HG02571 (cell line): ENCODE measurements at regions not wholly inside any gene's neighbourhood (a gene's known extent, or its start where the extent isn't known, plus 50 kb on each side); places are given as distances from the start of the nearest gene placed in this dataset.

Experiments used
- ATAC-seq: cut with Tn5 transposase; IDR thresholded peaks from one replicate; pipeline ENCODE4 v1.9.1; 2021; ENCODE audit warnings: mild to moderate bottlenecking, moderate library complexity; ENCODE audit not compliant: unreplicated experiment

DNA sequence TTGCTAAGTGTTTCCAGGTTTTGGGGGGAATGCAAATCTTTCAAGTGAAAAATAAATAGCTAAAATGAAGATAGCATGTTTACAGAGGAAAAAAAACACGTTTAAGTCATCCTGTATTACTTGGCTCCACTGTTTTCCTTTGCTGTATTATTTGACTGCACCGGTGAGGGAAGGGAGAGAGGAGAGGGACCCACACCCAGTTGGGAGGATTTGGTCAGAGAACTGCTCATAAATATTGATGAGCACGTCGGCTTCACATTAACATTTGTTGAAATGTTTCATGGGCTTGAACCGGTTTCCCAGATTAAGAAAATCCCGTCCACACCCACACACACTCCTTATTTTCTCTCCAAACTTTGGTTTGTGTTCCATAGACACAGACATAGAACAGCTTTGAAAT lies 493.8 kb upstream of the MGMT start:
- ATAC-seq: no peak

DNA sequence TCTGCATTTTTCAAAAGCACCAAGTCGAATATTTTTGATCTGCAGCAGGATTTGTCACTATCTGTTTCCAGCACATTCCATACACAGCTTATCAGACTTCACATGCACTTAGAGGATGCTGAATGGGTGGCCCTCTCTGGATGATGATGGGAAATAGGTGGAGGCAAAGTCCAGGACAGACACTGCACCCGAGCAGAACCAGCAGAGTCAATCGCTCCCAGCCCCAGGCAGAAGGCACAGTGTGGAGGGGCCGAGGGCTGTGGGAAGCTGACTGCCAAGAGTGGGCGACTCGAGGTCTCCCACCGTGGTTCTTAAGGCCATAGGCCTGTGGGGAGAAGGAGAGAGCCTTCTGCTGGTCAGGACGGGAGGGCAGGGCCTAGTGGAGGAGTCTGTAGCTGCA lies 490.2 kb upstream of the MGMT start:
- no peak for ATAC-seq

DNA sequence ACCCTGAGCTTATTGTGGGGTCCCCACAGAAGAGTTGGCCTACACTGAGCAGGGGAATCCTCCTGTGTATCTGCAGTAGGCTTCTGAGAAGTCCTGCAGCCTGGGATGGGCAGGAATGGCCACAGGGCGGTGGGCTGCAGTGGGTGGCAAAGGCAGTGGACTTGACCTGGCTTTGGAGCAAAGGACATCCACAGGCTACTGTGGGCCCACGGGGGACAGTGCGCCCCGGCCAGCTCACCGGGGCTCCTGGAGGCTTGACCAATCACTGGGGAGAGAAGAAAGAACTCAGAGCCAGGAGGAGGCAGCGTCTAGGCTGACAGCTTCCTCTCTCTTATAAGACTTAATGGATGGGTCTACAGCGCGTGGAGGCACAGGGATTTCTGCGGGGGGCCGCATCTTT lies 488.8 kb upstream of the MGMT start:
- no peak for ATAC-seq

DNA sequence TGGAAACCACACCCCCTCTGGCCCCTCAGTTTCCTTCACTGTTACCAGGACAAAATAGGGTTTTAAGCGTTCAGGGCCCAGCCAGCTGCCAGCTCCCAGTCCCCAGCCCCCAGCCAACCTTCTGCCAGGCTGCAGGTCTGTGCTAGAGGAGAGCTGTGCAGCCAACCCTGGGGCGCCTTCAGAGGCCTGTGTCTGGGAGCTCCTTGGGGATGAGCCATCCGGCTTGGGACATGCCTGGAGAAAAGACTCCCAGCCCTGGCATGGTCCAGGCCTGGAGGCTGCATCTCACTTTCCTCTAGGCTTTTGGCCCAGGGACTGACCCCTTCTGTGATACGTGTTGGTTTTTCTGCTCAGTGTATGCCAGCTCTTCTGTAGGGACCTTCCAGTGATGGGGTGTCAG lies 487.6 kb upstream of the MGMT start:
- ATAC-seq: no peak

DNA sequence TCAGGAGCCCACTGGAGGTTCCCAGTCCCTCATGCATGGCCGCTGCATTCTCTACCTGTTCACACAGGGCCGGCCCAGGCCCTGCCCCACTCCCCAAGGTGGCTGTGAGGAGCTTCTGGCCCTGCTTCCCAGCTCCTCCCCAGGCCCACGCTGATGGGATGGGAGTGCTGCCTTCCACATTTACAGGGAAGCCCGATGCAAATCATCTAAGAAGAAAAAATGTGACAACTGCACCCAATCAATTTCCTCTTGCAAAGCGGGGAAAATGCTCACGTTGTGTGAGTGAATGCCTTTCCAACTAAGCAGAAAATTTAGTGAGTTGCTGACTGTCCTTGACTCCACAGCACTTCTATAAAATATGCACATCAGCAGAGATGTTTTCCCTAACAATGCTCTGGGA lies 485.8 kb upstream of the MGMT start:
- ATAC-seq: no peak

DNA sequence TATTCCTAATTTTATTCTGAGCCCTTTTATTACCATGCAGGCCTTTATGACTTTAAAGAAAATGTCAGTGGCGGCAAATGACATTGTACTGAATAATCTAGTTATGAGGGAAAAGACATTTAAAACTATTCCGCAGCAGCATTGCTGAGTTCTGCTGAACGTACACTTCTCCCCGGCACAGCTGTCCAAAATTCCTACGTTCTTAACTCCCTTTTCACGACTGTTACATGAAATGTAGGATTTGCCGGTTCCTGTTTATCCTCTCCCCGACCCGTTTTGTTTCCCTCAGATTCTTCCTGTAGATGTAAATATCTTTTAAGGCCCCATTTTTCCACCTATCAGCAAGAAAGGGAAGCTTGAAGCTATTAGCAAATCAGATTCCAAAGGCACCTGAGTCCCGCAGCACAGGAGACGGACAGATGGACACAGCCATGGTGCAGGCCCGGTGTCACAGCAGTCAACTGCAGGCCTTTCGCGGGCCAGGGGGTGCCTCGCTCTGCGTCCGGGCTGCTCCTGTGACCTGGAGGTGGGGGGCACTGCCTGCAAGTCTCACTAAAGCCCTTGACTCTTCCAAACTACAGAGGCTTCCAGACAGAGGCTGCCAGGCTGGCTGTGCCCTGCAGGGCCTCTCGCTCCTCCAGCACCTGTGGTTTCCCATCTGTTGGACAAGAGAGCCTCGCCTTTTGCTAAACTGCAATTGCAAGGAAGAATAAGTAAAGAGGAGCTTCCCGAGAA lies 485.0 kb upstream of the MGMT start:
- no peak for ATAC-seq

DNA sequence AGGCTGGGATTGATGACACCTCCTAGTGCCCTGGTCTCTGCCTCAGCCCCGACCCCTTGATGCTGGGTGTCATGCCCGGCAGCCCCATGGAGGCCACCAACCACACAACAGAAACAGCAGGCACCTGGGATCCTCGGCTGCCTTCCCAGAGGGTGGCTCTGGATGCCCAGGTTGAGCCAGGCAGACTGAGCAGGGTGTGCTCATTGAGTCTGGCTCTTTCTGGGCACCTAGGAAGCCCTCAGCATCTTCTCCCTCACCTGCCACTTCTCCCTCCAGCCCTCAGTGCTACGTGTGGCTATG lies 484.5 kb upstream of the MGMT start:
- no peak for ATAC-seq

DNA sequence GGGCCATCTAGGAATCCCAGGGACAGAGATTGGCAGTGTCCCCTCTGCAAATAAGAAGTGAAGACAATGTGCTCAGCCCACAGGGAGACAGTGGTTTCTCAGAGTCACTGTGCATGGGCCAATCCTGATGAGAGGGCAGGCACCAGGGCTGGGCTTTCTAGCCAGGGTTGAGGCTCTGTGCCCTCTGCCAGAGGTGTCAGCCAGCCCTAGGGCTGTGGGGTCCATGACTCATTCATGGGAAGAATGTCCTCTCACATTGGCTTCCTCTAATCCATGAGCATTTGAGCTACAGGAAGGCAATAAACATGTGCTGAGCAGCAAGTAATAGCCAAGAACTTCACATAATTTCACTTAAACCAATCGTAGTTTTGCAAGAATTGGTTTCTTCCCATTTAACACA lies 482.0 kb upstream of the MGMT start:
- ATAC-seq: no peak

DNA sequence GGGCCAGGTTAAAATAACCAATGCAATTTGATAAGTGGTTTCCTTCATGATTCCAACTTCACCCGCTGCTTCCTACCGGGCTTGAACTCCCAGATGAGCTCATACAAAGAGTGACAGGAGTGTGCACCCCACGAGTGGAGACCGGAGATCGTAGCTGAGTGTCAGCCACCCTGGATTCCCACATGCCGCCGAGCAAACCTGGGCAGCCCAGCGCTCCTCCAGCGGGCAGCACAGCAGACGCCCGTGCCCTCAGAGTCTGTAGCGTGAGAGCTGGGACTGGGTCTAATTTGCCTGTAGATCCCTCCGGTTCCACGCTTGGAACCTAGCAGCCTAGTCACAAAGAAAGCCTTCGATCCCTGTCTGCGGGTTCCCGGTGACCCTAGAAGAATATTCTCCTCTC lies 476.1 kb upstream of the MGMT start:
- no peak for ATAC-seq

DNA sequence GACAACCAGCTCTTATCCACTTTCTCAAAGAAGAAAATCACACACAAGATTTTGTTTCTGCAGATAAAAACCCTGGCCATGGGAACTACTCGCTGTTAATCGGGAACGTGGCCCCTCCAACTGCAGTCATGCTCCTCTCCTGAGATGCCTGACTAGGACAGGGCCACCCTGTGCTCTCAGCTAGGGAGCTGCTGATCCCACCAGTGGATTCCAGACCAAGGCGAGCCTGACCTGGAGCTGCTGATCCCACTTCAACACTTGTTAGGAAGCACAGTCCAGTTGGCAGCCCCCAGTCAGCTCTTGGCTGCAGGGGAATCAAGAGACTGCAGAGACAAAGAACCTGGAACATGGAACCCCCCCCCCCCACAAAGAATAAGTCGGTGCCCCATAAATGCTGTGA lies 474.3 kb upstream of the MGMT start:
- no peak for ATAC-seq

DNA sequence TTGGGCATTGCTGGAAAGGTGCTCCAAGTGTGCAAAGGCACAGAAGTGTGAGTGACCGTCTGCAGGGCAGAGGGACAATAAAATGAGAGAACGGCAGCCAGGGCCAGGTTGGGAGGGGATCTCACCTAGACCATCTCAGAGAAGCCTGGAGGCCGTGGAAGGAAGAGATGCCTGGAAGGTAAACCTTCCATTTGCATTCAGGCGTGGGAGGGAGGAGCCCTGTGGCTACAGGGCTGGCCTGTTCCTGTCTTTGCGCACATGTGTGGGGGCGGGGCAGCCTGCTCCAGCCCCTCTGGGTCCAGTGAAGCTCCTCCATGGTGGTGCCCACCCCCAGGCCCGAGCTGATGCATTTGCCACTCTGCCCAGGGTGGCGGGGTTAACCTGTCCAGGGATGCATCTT lies 473.6 kb upstream of the MGMT start:
- ATAC-seq: no peak

DNA sequence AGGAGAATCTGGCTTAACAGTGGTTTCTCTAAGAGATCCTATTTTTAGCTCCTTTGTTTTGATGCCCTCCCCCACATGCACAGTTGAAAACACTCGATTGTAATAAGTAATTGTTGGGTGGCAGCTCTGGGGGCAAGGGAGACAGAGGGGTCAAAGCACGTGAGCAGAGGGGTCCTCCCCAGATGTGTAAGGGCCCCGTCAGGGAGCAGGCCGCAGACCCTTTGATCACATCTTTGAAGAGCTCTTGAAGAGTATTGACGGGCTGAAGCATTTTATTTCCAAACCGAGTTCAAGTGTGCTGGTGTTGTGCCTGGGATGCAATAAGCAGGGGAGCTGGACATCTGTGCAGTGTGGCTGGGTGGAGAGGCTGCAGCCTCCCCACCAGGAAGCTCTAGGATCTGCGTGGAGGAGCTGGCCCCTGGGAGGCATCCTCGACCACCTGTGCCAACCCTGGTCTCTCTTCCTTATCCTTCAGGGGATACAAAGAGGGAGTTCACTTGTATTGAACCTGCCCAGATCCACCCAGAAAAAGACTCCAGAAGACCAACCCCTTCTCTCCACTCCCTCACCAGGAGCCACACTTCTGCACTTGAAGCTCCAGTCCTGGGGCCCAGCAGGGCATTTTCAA lies 473.0 kb upstream of the MGMT start:
- no peak for ATAC-seq

DNA sequence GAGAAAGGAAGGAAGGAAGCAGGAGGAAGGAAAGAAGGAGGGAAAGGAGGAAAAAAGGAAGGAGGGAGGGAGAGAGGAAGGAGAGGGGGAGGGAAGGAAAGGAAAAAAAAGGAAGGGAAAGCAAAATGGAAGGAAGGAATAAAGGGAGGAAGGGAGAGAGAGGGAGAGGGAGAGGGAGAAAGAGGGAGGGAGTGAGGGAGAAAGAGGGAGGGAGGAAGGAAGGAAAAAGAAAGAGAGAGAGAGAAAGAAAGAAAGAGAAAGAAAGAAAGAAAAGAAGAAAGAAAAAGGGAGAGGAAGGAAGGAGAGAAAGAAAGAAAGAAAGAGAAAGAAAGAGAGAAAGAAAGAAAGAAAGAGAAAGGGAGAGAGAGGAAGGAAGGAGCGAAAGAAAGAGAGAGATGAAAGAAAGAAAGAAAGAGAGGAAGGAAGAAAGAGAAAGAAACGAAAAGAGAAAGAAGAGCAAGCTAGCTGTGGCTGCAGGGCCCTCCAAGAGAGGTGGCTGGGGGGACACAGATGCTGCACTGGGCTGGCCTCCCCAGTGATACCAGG lies 472.4 kb upstream of the MGMT start:
- no peak for ATAC-seq

DNA sequence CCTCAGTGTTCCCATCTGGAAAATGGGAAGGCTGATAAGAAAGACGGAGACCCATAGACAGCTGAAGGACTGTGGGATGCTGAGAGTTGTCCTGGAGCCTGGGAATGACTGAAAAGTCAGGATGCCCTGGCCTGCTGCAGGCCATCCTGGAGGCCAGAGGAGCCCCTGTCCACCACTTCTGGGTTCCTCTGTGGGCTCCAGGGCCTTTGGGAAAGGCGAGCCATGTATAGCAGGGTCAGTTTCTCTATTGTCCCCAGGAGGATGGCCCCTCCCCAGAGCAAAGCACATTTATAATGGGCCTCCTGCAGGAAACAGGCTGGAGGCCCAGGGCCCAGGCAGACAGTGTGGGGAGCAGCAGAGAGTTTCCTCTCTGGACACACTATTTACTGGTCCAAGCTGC lies 471.4 kb upstream of the MGMT start:
- no peak for ATAC-seq

DNA sequence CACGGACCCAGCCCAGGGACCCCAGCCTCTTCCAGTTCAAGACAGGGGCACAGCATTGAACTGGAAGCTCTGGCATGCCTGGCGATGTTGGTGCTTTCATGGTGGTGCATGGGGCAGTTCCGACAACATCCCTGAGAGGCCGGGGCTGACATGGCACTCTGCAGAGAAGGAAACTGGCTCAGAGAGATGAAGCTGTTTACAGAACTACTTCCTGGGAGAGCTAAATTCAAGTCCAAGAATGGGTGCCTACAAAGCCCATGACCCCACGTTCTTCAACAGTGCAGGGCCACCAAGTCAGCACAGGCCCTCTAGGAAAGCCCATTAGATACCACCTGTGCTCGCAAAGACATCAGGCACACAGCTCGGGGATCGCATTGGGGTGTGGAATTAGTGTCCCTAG lies 470.9 kb upstream of the MGMT start:
- no peak for ATAC-seq

DNA sequence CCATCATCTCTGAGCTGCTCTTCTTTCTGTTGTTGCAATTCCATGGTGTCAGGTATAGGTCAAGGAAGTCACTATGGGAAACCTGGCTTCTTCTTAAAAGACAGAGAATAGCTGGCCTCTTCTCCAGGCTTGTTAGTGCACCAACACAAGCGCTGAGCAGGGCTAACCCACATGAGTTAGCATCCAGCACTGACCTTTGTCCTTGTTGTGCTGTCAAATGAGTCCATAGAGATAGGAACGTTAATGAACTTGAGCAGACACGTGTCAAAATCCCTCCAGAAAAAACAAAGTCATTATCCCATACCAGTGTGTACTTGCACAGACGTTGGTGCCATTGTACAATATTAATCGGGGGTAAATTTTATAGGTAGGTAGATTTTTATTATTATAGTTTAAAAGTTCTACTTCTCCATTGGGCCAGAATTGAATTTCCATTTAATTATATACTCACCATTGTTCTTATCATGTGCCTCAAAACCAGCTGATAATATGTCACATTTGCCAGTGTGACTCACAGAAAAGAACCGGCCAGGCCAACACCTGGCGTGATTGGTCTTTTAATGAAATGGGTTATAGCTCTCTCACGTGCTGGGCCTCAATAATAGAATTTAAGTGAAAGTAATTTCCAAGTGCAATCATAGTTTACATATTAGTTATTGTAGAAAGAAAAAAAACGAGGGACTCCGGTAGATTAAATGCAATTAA lies 468.8 kb upstream of the MGMT start:
- ATAC-seq: no peak

DNA sequence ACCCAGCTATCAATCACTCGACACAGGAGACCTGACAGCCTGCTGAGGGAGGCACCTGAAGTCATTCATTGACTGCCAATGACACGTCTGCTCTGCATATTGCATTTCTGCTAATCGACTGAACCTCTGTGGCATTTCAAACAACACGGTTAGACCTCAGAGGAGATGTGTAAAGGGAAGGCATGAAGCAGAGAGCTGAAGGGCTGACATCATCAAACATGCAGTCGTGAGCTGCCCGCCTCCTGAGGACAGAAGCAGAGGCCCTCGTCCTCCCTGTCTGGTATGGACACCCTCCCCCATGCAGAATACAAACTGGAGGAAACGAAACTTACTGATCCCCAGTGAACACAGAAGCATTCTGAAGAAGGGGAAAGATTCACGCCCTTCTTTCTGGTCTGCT lies 462.6 kb upstream of the MGMT start:
- ATAC-seq: no peak

DNA sequence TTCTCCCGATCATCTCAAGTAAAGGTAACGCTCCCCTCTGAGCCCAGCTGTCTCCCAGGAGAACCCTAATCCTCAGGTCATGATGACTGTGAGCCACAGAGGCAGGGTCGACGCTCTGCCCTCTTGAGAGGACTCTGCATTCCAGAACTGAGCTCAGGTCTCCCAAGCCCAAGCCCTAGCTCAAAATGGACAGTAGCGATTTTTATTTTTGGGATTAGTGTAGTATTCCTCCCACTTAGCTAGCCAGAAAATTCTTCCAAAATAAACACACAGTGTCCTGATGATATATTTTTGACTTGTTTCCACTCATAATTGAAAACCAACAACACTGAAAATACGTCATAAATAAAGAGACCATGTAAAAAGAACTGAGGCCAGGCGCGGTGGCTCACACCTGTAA lies 462.0 kb upstream of the MGMT start:
- no peak for ATAC-seq

DNA sequence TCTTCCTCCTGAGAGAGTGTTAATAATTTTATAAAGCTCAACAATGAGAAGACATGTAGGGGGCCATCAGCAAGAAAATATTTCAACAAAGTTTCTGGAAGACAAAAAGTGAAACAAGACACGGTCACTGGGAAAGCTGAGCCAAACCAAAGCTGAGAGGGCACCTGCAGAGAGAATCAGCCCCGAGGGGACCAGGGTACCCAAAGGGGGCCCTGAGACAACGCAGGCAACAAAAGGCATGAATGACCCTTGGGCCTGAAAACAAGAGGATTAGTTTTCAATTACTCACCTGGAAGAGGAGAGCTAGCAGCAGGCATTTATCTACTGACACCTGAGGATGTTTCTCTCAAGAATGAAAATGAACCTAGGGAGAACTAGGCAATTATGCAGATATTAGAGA lies 461.2 kb upstream of the MGMT start:
- ATAC-seq: no peak

DNA sequence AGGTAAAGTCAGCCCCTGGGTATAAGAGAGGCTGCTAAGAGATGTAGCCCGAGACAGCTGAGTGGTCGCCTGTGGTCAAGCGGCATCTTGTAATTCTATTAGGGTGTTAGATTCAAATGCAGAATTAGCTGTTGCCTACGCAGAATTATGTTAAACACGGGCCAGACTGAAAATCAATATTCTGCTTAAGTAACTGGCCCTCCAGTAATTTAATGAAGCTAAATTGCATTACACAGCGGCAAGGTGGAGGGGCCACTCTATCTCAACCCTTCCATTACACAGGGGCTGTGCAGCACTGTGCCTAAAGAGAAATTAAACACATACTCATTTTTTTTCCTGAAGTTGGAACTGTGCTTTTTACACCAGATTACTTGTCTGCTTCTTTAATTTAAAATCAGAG lies 448.5 kb upstream of the MGMT start:
- ATAC-seq: no peak

DNA sequence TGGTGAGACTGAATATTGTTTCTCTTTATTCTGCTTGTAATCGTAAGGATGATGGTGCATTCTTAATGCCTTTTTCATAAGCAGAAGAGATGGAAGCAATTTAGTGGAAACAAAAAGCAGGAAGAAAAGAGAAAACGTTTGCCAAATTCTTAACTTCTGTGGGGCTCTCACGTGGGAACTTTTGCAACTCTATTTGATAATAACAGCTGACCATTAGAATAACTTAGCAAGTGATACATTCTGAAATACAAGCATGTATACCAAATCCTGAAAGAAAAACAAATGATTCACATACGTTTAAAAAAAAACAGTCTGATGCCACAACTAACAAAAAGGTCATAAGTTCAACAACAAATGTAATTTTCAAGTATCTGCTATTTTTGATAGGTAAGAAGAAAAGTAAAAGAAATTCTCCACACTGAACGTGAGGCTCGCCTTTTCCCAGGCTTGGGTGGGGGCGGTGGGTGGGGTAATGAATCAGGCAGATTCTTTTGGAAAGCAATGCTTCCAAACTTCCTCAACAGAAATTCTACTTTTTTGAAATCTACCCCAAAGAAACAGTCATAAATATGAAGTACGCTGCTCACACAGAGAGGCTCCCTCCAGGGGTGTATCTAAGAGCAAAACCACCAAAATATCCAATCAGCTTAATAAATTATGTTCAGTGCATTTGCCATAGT lies 446.2 kb upstream of the MGMT start:
- no peak for ATAC-seq
